ENCODE measurements at regions not wholly inside any gene's neighbourhood (a gene's known extent, or its start where the extent isn't known, plus 50 kb on each side); places are given as distances from the start of the nearest gene placed in this dataset.

- no peak for DNase-seq
These were observed 178.8 kb upstream of the HDAC4 start for GRCh38 chr2:239579524-239580198.

- DNase-seq, result no peak
These were observed 178.3 kb upstream of the HDAC4 start for GRCh38 chr2:239579081-239579480.

- DNase-seq, result no peak
These were observed 177.6 kb upstream of the HDAC4 start for GRCh38 chr2:239578381-239578780.

- DNase-seq, result no peak
These were observed 177.1 kb upstream of the HDAC4 start for GRCh38 chr2:239577935-239578334.

GRCh38 chr2:239576784-239577685, 176.2 kb upstream of the HDAC4 start:
- no peak for DNase-seq

GRCh38 chr2:239575931-239576445, 175.2 kb upstream of the HDAC4 start:
- DNase-seq, result no peak

GRCh38 chr2:239574434-239575156, 173.8 kb upstream of the HDAC4 start:
- no peak for DNase-seq

GRCh38 chr2:239574054-239574433, 173.2 kb upstream of the HDAC4 start:
- no peak for DNase-seq

- DNase-seq, result no peak
These were observed 170.2 kb upstream of the HDAC4 start for GRCh38 chr2:239570971-239571520.

- no peak for DNase-seq
These were observed 169.6 kb upstream of the HDAC4 start for GRCh38 chr2:239570216-239570925.

- no peak for DNase-seq
These were observed 168.7 kb upstream of the HDAC4 start for GRCh38 chr2:239569401-239570090.

GRCh38 chr2:239568601-239569000, 167.8 kb upstream of the HDAC4 start:
- DNase-seq, result no peak

- no peak for DNase-seq
These were observed 167.0 kb upstream of the HDAC4 start for GRCh38 chr2:239567786-239568185.

- no peak for DNase-seq
These were observed 166.3 kb upstream of the HDAC4 start for GRCh38 chr2:239566995-239567568.

- no peak for DNase-seq
These were observed 165.6 kb upstream of the HDAC4 start for GRCh38 chr2:239566162-239566994.

- no peak for DNase-seq
These were observed 163.8 kb upstream of the HDAC4 start for GRCh38 chr2:239564587-239564986.

GRCh38 chr2:239563561-239563960, 162.7 kb upstream of the HDAC4 start:
- DNase-seq, result no peak

GRCh38 chr2:239561446-239562001, 160.7 kb upstream of the HDAC4 start:
- DNase-seq, result no peak

GRCh38 chr2:239559417-239560261, 158.8 kb upstream of the HDAC4 start:
- DNase-seq, result no peak

All from activated CD4-positive, alpha-beta T cell treated with anti-CD3 and anti-CD28 coated beads, Interleukin-2, amount 50 U/mL, for 16 hours (primary cell).